ENCODE measurements at regions not wholly inside any gene's neighbourhood (a gene's known extent, or its start where the extent isn't known, plus 50 kb on each side); places are given as distances from the start of the nearest gene placed in this dataset.

DNA sequence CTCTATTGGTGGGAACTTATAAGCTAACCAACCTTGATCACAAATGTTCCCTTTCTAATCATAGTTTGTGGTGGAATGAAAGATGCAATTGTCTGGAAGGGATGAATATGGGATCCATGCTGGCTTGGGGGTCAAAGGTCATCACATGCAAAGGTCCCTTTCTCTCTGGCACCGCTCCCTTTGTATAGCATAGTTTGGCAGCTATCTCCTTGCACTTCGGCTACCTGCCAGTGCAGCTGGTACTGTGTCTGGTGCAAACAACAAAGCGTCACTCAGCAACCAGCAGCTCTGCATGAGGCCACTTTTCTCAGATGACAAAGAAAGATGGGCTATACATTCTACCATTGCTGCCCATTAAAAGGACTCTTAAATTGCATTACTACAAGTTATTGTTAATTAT is 188.2 kb upstream of the NFIA start:
- no peak overlapping the region for H3K4me3 ChIP-seq (ENCODE audit: low read depth, low read length)
- TF ChIP-seq, protein P1, sequence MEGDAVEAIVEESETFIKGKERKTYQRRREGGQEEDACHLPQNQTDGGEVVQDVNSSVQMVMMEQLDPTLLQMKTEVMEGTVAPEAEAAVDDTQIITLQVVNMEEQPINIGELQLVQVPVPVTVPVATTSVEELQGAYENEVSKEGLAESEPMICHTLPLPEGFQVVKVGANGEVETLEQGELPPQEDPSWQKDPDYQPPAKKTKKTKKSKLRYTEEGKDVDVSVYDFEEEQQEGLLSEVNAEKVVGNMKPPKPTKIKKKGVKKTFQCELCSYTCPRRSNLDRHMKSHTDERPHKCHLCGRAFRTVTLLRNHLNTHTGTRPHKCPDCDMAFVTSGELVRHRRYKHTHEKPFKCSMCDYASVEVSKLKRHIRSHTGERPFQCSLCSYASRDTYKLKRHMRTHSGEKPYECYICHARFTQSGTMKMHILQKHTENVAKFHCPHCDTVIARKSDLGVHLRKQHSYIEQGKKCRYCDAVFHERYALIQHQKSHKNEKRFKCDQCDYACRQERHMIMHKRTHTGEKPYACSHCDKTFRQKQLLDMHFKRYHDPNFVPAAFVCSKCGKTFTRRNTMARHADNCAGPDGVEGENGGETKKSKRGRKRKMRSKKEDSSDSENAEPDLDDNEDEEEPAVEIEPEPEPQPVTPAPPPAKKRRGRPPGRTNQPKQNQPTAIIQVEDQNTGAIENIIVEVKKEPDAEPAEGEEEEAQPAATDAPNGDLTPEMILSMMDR (IDR thresholded peaks at IDR 0.05; ENCODE audit: insufficient read depth, low read length, poor library complexity, severe bottlenecking): no peak
- DNase-seq (ENCODE audit: low read depth): no peak
- no peaks in the 10 kb centered on the region for H3K36me3 ChIP-seq (ENCODE audit: control insufficient read depth, insufficient read depth, low read length)
- H3K27me3 ChIP-seq (ENCODE audit: control insufficient read depth, insufficient read depth, low read length): no peaks in the 10 kb centered on the region

DNA sequence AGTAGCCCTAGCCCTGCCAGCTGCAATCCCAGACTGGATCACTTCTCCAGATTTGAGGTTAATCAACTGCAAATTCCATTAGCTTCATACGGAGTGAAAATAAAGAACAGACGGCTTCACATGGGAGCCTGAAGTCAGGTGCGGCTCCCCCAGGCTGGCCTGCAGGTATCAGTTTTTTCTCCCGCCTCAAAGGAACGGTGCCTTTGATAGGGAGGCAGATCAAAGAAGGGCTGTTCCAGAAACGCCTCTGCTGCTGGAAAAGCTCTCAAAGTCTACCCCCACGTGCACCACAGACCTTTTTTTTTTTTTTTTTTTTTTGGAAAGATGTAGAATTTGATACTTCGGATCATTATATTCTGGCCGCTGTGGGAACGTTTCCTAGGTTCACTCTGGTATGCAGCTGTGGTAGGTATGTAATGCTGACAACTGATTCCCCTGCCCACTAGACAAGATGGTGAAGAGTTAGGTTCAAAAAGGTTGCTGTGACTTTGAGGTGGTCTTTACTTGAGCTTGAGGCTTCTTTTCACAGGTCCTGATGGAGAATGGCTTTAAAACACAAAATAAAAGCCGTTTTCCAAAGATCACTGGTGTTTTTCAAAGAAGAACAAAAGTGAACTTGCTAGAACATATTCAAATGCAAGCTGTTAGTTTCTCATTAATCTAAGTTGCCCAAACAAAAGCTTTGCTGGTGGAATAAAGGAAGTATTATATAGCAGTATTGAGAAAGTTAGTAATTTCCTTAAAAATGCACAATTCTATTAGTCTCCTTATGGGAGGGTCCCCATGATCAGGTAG is 189.0 kb upstream of the NFIA start:
- no peaks in the 10 kb centered on the region for H3K36me3 ChIP-seq (ENCODE audit: control insufficient read depth, insufficient read depth, low read length)
- no peaks in the 10 kb centered on the region for H3K27me3 ChIP-seq (ENCODE audit: control insufficient read depth, insufficient read depth, low read length)
- TF ChIP-seq, protein P1 (IDR thresholded peaks at IDR 0.05; ENCODE audit: insufficient read depth, low read length, poor library complexity, severe bottlenecking): no peak
- no peak overlapping the region for H3K4me3 ChIP-seq (ENCODE audit: low read depth, low read length)
- no peak for DNase-seq (ENCODE audit: low read depth)

DNA sequence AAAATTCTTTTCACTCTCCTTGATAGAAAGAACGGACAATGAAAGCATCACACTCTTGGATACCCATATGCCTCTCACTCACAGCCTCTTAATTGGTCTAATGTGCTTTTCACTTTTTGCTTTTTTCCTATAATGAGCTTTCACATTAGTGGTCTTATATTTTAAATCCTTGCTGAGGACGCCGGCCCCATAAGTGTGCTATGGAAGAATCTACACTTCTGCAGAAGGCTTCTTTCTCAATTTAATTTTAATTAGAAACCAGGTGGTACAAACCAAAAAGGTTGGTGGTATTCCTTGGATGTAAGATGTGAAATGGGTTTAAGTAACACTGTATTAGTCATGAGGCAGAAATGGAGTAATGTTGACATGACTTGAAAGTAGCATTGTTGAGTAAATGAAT is 190.6 kb upstream of the NFIA start:
- TF ChIP-seq, protein P1 (IDR thresholded peaks at IDR 0.05; ENCODE audit: insufficient read depth, low read length, poor library complexity, severe bottlenecking): no peak
- no peak overlapping the region for H3K4me3 ChIP-seq (ENCODE audit: low read depth, low read length)
- no peaks in the 10 kb centered on the region for H3K36me3 ChIP-seq (ENCODE audit: control insufficient read depth, insufficient read depth, low read length)
- H3K27me3 ChIP-seq (ENCODE audit: control insufficient read depth, insufficient read depth, low read length): no peaks in the 10 kb centered on the region
- DNase-seq (ENCODE audit: low read depth): no peak

DNA sequence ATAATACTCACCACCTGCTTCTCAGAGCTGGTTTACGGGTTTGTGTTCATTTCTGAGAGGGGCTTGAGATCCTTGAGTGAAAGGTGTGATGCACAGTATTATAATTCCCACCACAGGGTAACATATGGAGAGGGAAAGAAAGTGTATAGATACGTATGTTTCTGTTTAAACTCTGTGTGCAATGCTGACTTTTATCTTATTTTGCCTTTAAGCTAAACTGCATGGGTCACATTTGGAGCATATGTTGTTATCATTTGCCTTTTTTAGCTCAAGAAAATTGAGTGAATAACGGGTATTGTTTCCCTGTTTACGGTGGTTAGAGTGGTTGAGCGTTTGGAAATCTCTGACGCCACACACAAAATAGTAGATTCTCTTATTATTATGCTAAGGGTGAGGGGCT is 191.1 kb upstream of the NFIA start:
- no peak for DNase-seq (ENCODE audit: low read depth)
- Histone ChIP-seq H3K4me3 (ENCODE audit: low read depth, low read length) (no peak overlapping the region), H3K27me3 (ENCODE audit: control insufficient read depth, insufficient read depth, low read length) (no peaks in the 10 kb centered on the region), H3K36me3 (ENCODE audit: control insufficient read depth, insufficient read depth, low read length) (no peaks in the 10 kb centered on the region)
- TF ChIP-seq, protein P1 (IDR thresholded peaks at IDR 0.05; ENCODE audit: insufficient read depth, low read length, poor library complexity, severe bottlenecking): no peak

DNA sequence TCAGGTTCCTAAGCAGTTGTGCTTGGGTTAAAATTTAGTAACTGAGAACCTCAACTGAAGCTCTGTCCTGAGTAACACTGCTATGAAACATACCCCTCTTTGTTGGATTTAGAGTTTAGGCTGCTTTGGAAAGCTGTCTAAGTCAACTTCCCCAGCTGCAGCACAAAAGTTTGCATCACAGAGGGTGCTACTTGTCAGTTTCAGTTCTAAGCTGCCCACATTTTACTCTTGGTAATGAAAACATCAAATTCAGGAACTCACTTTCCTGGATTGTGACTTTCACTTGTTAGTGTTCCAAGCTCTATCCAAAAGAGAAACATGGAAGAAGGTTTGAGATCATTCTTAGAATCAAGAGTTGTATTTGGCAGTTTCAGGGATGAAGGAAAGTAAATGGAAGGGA is 191.7 kb upstream of the NFIA start:
- H3K27me3 ChIP-seq (ENCODE audit: control insufficient read depth, insufficient read depth, low read length): no peaks in the 10 kb centered on the region
- DNase-seq (ENCODE audit: low read depth): no peak
- no peaks in the 10 kb centered on the region for H3K36me3 ChIP-seq (ENCODE audit: control insufficient read depth, insufficient read depth, low read length)
- H3K4me3 ChIP-seq (ENCODE audit: low read depth, low read length): no peak overlapping the region
- TF ChIP-seq, protein P1 (IDR thresholded peaks at IDR 0.05; ENCODE audit: insufficient read depth, low read length, poor library complexity, severe bottlenecking): no peak

DNA sequence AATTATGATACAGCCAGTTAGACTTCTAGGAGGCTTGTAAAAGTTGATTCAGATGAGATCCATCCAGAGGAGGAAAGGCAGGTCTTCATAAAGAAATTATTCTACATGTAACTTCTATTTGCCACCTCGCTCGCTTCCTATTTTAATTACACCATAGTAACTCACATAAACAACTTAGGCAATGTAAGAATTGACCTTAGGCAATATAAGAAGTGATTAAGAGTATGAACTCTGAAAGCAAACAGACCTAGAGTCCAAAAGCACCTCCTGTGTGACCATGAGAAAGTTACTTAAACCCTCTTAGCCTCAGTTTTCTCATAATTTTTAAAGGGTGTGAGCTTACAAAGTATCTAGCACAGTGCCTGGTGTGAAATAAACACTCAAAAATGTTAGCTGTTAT is 192.7 kb upstream of the NFIA start:
- DNase-seq (ENCODE audit: low read depth): no peak
- Histone ChIP-seq H3K4me3 (ENCODE audit: low read depth, low read length) (no peak overlapping the region), H3K36me3 (ENCODE audit: control insufficient read depth, insufficient read depth, low read length) (no peaks in the 10 kb centered on the region), H3K27me3 (ENCODE audit: control insufficient read depth, insufficient read depth, low read length) (no peaks in the 10 kb centered on the region)
- TF ChIP-seq, protein P1 (IDR thresholded peaks at IDR 0.05; ENCODE audit: insufficient read depth, low read length, poor library complexity, severe bottlenecking): no peak

All from kidney epithelial cell (primary cell).